ENCODE measurements at regions not wholly inside any gene's neighbourhood (a gene's known extent, or its start where the extent isn't known, plus 50 kb on each side); places are given as distances from the start of the nearest gene placed in this dataset.

- H3K9me3 ChIP-seq (ENCODE audit: control insufficient read depth, insufficient read depth, low read depth, low read length): no peaks in the 10 kb centered on the region
- ChIA-PET POLR2A (no interaction called here), CTCF (interaction anchor here (0.6 kb wide), 1 partner anchor 1429 kb away, joined by 3 read pairs; no protein-coding TSS in a partner anchor)
- no peaks in the 10 kb centered on the region for H3K4me1 ChIP-seq (ENCODE audit: control insufficient read depth, insufficient read depth, low read length)
- H3K4me3 ChIP-seq (ENCODE audit: low read depth, low read length): no peak overlapping the region
- no peak overlapping the region for H3K27ac ChIP-seq (ENCODE audit: extremely low read depth, low read depth, low read length)
- H3K36me3 ChIP-seq (ENCODE audit: control insufficient read depth in 2 of 2, insufficient read depth in 1 of 2, low read length in 2 of 2): no peaks in the 10 kb centered on the region
- TF ChIP-seq ZNF133 (tag by site-specific recombination; IDR thresholded peaks at IDR 0.05): no peak
- no peak for TF ChIP-seq ZNF223 (tag by site-specific recombination; IDR thresholded peaks at IDR 0.05)
- no peak for TF ChIP-seq PATZ1 (tag by site-specific recombination; IDR thresholded peaks at IDR 0.05)
- no peak for TF ChIP-seq ZNF121 (tag by site-specific recombination; IDR thresholded peaks at IDR 0.05)
- no peak for TF ChIP-seq ZNF362 (tag by site-specific recombination; IDR thresholded peaks at IDR 0.05)
- TF ChIP-seq ZNF704 (tag by site-specific recombination; IDR thresholded peaks at IDR 0.05): no peak
- no peak for TF ChIP-seq ZNF510 (tag by site-specific recombination; IDR thresholded peaks at IDR 0.05; ENCODE audit: insufficient replicate concordance)
- no peak for TF ChIP-seq ZNF600 (tag by site-specific recombination; IDR thresholded peaks at IDR 0.05)
- no peak for TF ChIP-seq ZNF169 (tag by site-specific recombination; IDR thresholded peaks at IDR 0.05)
- TF ChIP-seq ZNF239 (tag by site-specific recombination; IDR thresholded peaks at IDR 0.05): no peak
- TF ChIP-seq ZNF48 (tag by site-specific recombination; IDR thresholded peaks at IDR 0.05): no peak
- no peak for TF ChIP-seq ZNF311 (tag by site-specific recombination; IDR thresholded peaks at IDR 0.05; ENCODE audit: borderline replicate concordance)
- no peak for TF ChIP-seq ZNF354C (tag by site-specific recombination; IDR thresholded peaks at IDR 0.05; ENCODE audit: borderline replicate concordance, low read depth)
- TF ChIP-seq ZBTB48 (tag by site-specific recombination; IDR thresholded peaks at IDR 0.05): no peak
- no peak for TF ChIP-seq ZXDB (tag by site-specific recombination; IDR thresholded peaks at IDR 0.05)
- TF ChIP-seq ZNF280D (tag by site-specific recombination; IDR thresholded peaks at IDR 0.05): no peak
- no peak for TF ChIP-seq ZBTB44 (tag by site-specific recombination; IDR thresholded peaks at IDR 0.05)
- no peak for TF ChIP-seq ZNF544 (tag by site-specific recombination; IDR thresholded peaks at IDR 0.05)
Observed at GRCh38 chr12:41908206-41908605, 236.5 kb downstream of the GXYLT1 start.

Measured in HEK293 (cell line).